Trophoblast cell (in vitro differentiated cells and primary cell): ENCODE measurements at regions not wholly inside any gene's neighbourhood (a gene's known extent, or its start where the extent isn't known, plus 50 kb on each side); places are given as distances from the start of the nearest gene placed in this dataset.

Experiments used
- DNase-seq, 2 donors: peaks; one replicate each; pipeline ENCODE4 v3.0.0-alpha.2; 2016
- H2AFZ ChIP-seq: 2 replicates; pipeline ENCODE4 v1.6.1; 2013; ENCODE audit warnings: low read length, moderate library complexity, mild to moderate bottlenecking; ENCODE audit not compliant: insufficient read depth, poor library complexity
- H2AK5ac ChIP-seq: 2 replicates; pipeline ENCODE4 v1.6.1; 2013; ENCODE audit warnings: mild to moderate bottlenecking, low read length
- H2BK120ac ChIP-seq: 2 replicates; pipeline ENCODE4 v1.6.1; 2013; ENCODE audit warnings: low read length, mild to moderate bottlenecking, moderate library complexity; ENCODE audit not compliant: insufficient read depth, poor library complexity
- H2BK12ac ChIP-seq: 2 replicates; pipeline ENCODE4 v1.6.1; 2013; ENCODE audit warnings: mild to moderate bottlenecking, low read length, moderate library complexity
- H2BK5ac ChIP-seq: 2 replicates; pipeline ENCODE4 v1.6.1; 2013; ENCODE audit warnings: low read length, low read depth, moderate library complexity, mild to moderate bottlenecking; ENCODE audit not compliant: poor library complexity
- H3K14ac ChIP-seq: 2 replicates; pipeline ENCODE4 v1.6.1; 2013; ENCODE audit warnings: mild to moderate bottlenecking, low read length
- H3K18ac ChIP-seq: 2 replicates; pipeline ENCODE4 v1.6.1; 2013; ENCODE audit warnings: mild to moderate bottlenecking, low read length
- H3K23ac ChIP-seq: 2 replicates; pipeline ENCODE4 v1.6.1; 2013; ENCODE audit warnings: low read length
- H3K27ac ChIP-seq: 2 replicates; pipeline ENCODE4 v1.5.1; 2013; ENCODE audit warnings: low read depth, mild to moderate bottlenecking, inconsistent platforms, low read length, moderate library complexity
- H3K27me3 ChIP-seq: 2 replicates; pipeline ENCODE4 v1.6.1; 2013; ENCODE audit warnings: inconsistent platforms, mild to moderate bottlenecking, low read length, moderate library complexity; ENCODE audit not compliant: insufficient read depth
- H3K36me3 ChIP-seq, 2 experiments: 1 replicate in 1 of 2; 2 replicates in 1 of 2; pipeline ENCODE4 v1.6.1; 2013; ENCODE audit warnings: low read length in 2 of 2, mild to moderate bottlenecking in 2 of 2, moderate library complexity in 1 of 2; ENCODE audit not compliant: insufficient read depth in 2 of 2, control insufficient read depth in 1 of 2
- H3K4ac ChIP-seq: 2 replicates; pipeline ENCODE4 v1.6.1; 2013; ENCODE audit warnings: low read depth, mild to moderate bottlenecking, low read length, moderate library complexity
- H3K4me1 ChIP-seq, 2 experiments: 1 replicate in 1 of 2; 2 replicates in 1 of 2; pipeline ENCODE4 v1.6.1; 2013; ENCODE audit warnings: low read length in 2 of 2, mild to moderate bottlenecking in 2 of 2, moderate library complexity in 1 of 2; ENCODE audit not compliant: insufficient read depth in 2 of 2, control insufficient read depth in 1 of 2
- H3K4me2 ChIP-seq: 2 replicates; pipeline ENCODE4 v1.6.1; 2013; ENCODE audit warnings: inconsistent platforms, mild to moderate bottlenecking, low read length, moderate library complexity
- H3K4me3 ChIP-seq: 2 replicates; pipeline ENCODE4 v1.5.1; 2013; ENCODE audit warnings: mild to moderate bottlenecking, low read depth, low read length, inconsistent platforms
- H3K79me1 ChIP-seq: one replicate; pipeline ENCODE4 v1.6.1; 2013; ENCODE audit warnings: low read length
- H3K79me2 ChIP-seq: 2 replicates; pipeline ENCODE4 v1.6.1; 2013; ENCODE audit warnings: low read length, mild to moderate bottlenecking; ENCODE audit not compliant: control insufficient read depth, insufficient read depth, poor library complexity
- H3K9ac ChIP-seq: 2 replicates; pipeline ENCODE4 v1.6.1; 2013; ENCODE audit warnings: mild to moderate bottlenecking, low read length
- H3K9me3 ChIP-seq: 2 replicates; pipeline ENCODE4 v1.6.1; 2013; ENCODE audit warnings: low read depth, mild to moderate bottlenecking, control low read depth, inconsistent platforms, low read length; ENCODE audit not compliant: insufficient read depth
- H4K12ac ChIP-seq: 2 replicates; pipeline ENCODE4 v1.6.1; 2013; ENCODE audit warnings: low read depth, mild to moderate bottlenecking, low read length, moderate library complexity
- H4K8ac ChIP-seq: 2 replicates; pipeline ENCODE4 v1.6.1; 2013; ENCODE audit warnings: low read depth, mild to moderate bottlenecking, low read length, moderate library complexity
- H4K91ac ChIP-seq: one replicate; pipeline ENCODE4 v1.6.1; 2013; ENCODE audit warnings: low read depth, mild to moderate bottlenecking, low read length, moderate library complexity
- WGBS: extraction: QIAGEN DNeasy Blood & Tissue Kit; methylation state at CpG from one replicate; pipeline ENCODE4 v1.1.7; 2013; ENCODE audit warnings: missing lambda C conversion rate; ENCODE audit not compliant: insufficient read length, insufficient coverage; ENCODE audit errors: extremely low coverage; 5-methylcytosine and 5-hydroxymethylcytosine counted together

DNA sequence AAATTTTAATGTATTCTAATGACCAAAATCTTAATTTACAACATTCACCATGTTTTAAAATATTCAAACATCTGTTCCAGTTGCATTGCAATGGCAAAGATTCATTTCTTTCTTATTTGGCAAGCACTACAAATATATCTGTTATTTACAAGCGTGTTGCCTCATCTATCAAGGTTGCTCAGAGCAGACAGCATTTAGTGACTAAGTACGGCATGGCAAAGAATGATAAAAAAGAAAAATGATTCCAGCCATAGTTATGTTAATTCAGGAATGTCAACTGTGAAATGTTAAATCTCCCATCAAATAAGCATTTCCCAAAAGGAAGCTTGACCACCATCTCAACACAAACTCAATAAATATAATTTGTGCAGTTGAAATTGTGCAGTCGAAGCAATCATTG, 312.1 kb downstream of the SEC23A start:
- Histone ChIP-seq H2BK5ac (no peak overlapping the region), H2AK5ac (no peak overlapping the region), H3K18ac (no peak overlapping the region), H3K23ac (no peak overlapping the region), H3K9ac (no peak overlapping the region), H3K9me3 (no peaks in the 10 kb centered on the region), H3K79me1 (no peaks in the 10 kb centered on the region), H4K8ac (no peak overlapping the region), H3K4me3 (no peak overlapping the region), H3K4me1 (no peaks in the 10 kb centered on the region), H2BK120ac (no peak overlapping the region), H2BK12ac (no peak overlapping the region), H4K12ac (no peak overlapping the region), H3K27me3 (no peaks in the 10 kb centered on the region), H3K14ac (no peak overlapping the region), H3K4ac (no peak overlapping the region), H2AFZ (no peak overlapping the region), H3K27ac (no peak overlapping the region), H3K36me3 (no peaks in the 10 kb centered on the region), H4K91ac (no peak overlapping the region), H3K4me2 (no peak overlapping the region), H3K79me2 (no peaks in the 10 kb centered on the region)
- no peak for DNase-seq
- WGBS: no CpG with 5 or more reads among the region's 3 CpGs

DNA sequence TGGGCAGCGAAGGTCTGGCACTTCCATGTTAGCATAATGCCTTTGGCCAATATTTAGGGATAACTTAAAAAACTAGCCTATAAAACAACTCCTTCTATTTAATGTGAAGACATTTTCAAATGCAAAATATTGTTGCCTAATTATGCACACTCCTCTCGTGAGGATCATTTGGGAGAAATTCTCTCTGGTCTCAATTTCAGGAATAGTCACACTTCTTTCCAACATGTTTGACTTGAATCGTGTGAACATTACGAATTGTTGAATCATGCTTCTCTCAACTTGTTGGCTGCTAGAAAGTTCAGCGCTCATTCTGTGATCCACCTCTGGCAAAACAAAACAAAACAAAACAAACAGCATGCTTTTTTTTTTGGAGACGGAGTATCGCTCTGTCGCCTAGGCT, 313.2 kb downstream of the SEC23A start:
- Histone ChIP-seq H2AK5ac (no peak overlapping the region), H3K4me1 (no peaks in the 10 kb centered on the region), H3K27me3 (no peaks in the 10 kb centered on the region), H3K14ac (no peak overlapping the region), H4K12ac (no peak overlapping the region), H4K8ac (no peak overlapping the region), H3K27ac (no peak overlapping the region), H3K4me3 (no peak overlapping the region), H3K23ac (no peak overlapping the region), H4K91ac (no peak overlapping the region), H3K79me2 (no peaks in the 10 kb centered on the region), H3K36me3 (no peaks in the 10 kb centered on the region), H2BK120ac (no peak overlapping the region), H2BK12ac (no peak overlapping the region), H2AFZ (no peak overlapping the region), H3K18ac (no peak overlapping the region), H2BK5ac (no peak overlapping the region), H3K9ac (no peak overlapping the region), H3K9me3 (no peaks in the 10 kb centered on the region), H3K4me2 (no peak overlapping the region), H3K4ac (no peak overlapping the region), H3K79me1 (no peaks in the 10 kb centered on the region)
- DNase-seq: no peak
- WGBS: no CpG with 5 or more reads among the region's 8 CpGs

DNA sequence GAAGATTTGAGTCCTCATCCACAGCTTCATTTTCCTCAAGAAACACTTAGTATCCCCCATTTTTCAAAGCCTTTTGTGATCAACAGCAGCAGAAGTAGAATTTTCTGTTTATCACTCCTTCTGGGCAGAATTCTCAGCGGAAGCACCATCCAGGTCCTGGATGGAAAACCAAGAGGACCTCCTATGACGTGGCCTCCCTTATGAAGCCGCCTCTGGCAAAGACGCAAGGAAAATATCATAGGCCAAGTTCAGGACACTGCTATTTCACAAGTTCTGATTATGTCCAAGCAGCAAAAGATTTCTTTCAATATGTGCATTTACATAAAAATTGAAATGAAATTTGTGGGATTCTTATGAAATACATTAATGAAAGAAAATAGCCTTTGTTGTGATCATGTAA, 315.0 kb downstream of the SEC23A start:
- Histone ChIP-seq H3K9me3 (no peaks in the 10 kb centered on the region), H3K4ac (no peak overlapping the region), H3K4me2 (no peak overlapping the region), H2BK120ac (no peak overlapping the region), H2AFZ (no peak overlapping the region), H3K18ac (no peak overlapping the region), H2AK5ac (no peak overlapping the region), H3K36me3 (no peaks in the 10 kb centered on the region), H3K14ac (no peak overlapping the region), H4K12ac (no peak overlapping the region), H3K27me3 (no peaks in the 10 kb centered on the region), H3K79me2 (no peaks in the 10 kb centered on the region), H2BK5ac (no peak overlapping the region), H2BK12ac (no peak overlapping the region), H3K27ac (no peak overlapping the region), H3K4me3 (no peak overlapping the region), H3K4me1 (no peaks in the 10 kb centered on the region), H4K91ac (no peak overlapping the region), H3K23ac (no peak overlapping the region), H3K9ac (no peak overlapping the region), H4K8ac (no peak overlapping the region), H3K79me1 (no peaks in the 10 kb centered on the region)
- no CpG with 5 or more reads among the region's 4 CpGs for WGBS
- no peak for DNase-seq

DNA sequence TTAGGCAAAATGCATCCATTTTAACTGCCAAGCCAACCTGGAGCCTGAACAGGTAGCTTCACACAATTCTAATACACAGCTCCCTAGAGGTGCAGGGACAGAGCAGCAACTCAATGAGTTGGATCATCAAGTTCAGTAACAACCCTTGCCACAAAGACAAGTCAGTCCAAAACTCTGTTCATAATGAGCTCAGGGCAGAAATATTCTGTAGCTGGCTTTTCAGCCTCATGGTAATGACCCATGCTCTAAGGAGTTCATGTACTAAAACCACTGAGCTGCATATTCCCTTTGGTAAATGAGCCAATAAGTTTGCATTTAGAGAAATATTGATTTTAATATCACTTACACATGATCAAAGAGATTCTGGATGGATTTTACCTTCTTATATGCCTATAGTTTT, 316.1 kb downstream of the SEC23A start:
- no peak overlapping the region for H2AFZ ChIP-seq
- H3K4me3 ChIP-seq: no peak overlapping the region
- no peak overlapping the region for H3K27ac ChIP-seq
- H3K14ac ChIP-seq: no peak overlapping the region
- no peaks in the 10 kb centered on the region for H3K9me3 ChIP-seq
- no peaks in the 10 kb centered on the region for H3K36me3 ChIP-seq
- no peaks in the 10 kb centered on the region for H3K27me3 ChIP-seq
- H3K79me1 ChIP-seq: no peaks in the 10 kb centered on the region
- no peak overlapping the region for H3K23ac ChIP-seq
- H4K8ac ChIP-seq: no peak overlapping the region
- H3K79me2 ChIP-seq: no peaks in the 10 kb centered on the region
- H3K9ac ChIP-seq: no peak overlapping the region
- H2BK5ac ChIP-seq: no peak overlapping the region
- no peak overlapping the region for H2BK120ac ChIP-seq
- H3K4me1 ChIP-seq: no peaks in the 10 kb centered on the region
- DNase-seq: no peak
- no peak overlapping the region for H3K4ac ChIP-seq
- no peak overlapping the region for H4K91ac ChIP-seq
- H3K4me2 ChIP-seq: no peak overlapping the region
- H2BK12ac ChIP-seq: no peak overlapping the region
- no peak overlapping the region for H4K12ac ChIP-seq
- no peak overlapping the region for H2AK5ac ChIP-seq
- no peak overlapping the region for H3K18ac ChIP-seq

DNA sequence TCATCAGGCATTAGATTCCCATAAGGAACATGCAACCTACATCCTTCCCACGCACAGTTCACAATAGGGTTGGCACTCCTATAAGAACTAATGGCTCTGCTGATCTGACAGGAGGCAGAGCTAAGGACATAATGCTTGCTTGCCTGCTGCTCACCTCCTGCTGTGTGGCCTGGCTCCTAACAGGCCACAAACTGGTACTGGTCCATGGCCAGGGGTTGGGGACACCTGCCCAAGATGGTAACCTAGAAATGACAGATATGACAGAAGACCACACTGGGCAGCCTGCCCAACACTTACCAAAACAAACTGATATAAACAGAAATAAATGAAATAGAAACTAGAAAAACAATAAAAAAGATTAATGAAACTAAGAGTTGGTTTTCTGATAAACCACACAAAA, 325.6 kb downstream of the SEC23A start:
- H3K9ac ChIP-seq: no peak overlapping the region
- no peak overlapping the region for H4K8ac ChIP-seq
- no peak overlapping the region for H2BK12ac ChIP-seq
- H4K91ac ChIP-seq: no peak overlapping the region
- H2BK120ac ChIP-seq: no peak overlapping the region
- no peak overlapping the region for H3K4me2 ChIP-seq
- H3K18ac ChIP-seq: no peak overlapping the region
- H3K14ac ChIP-seq: no peak overlapping the region
- no peaks in the 10 kb centered on the region for H3K79me2 ChIP-seq
- H2AK5ac ChIP-seq: no peak overlapping the region
- no peaks in the 10 kb centered on the region for H3K27me3 ChIP-seq
- H4K12ac ChIP-seq: no peak overlapping the region
- no peak for DNase-seq
- no peak overlapping the region for H2AFZ ChIP-seq
- no CpG with 5 or more reads among the region's 1 CpG for WGBS
- peaks cover 2% of the 10 kb centered on the region for H3K9me3 ChIP-seq
- no peak overlapping the region for H3K4ac ChIP-seq
- no peak overlapping the region for H2BK5ac ChIP-seq
- H3K4me3 ChIP-seq: no peak overlapping the region
- H3K27ac ChIP-seq: no peak overlapping the region
- peak overlapping the region; percentile 78 for H3K23ac ChIP-seq
- no peaks in the 10 kb centered on the region for H3K36me3 ChIP-seq
- no peaks in the 10 kb centered on the region for H3K4me1 ChIP-seq
- H3K79me1 ChIP-seq: no peaks in the 10 kb centered on the region
